BLaER1 treated with 17β-estradiol and CSF1 and Interleukin-3, amounts not matched to agents 10 nM and 100 nM (cell line): ENCODE measurements at regions not wholly inside any gene's neighbourhood (a gene's known extent, or its start where the extent isn't known, plus 50 kb on each side); places are given as distances from the start of the nearest gene placed in this dataset.
"Not testable (repeated sequence)": the region's sequence is repeated elsewhere in the genome, so short reads cannot be mapped to it uniquely, and the experiment has no call there.

Experiments
- H3K27ac ChIP-seq, 11 experiments: shearing (Covaris generic); formaldehyde crosslinking; 2 replicates each; pipeline ENCODE4 v1.8.1; 2022
- H3K27me3 ChIP-seq, 11 experiments: shearing (Covaris generic); formaldehyde crosslinking; 2 replicates each; pipeline ENCODE4 v1.8.1; 2022
- H3K36me3 ChIP-seq, 11 experiments: shearing (Covaris generic); formaldehyde crosslinking; 2 replicates each; pipeline ENCODE4 v1.8.1; 2022
- H3K4me1 ChIP-seq, 10 experiments: shearing (Covaris generic); formaldehyde crosslinking; 2 replicates each; pipeline ENCODE4 v1.8.1; 2022
- H3K4me2 ChIP-seq, 11 experiments: shearing (Covaris generic); formaldehyde crosslinking; 2 replicates each; pipeline ENCODE4 v1.8.1; 2022
- H3K4me3 ChIP-seq, 10 experiments: shearing (Covaris generic); formaldehyde crosslinking; 2 replicates each; pipeline ENCODE4 v1.8.1; 2022
- H3K9ac ChIP-seq, 11 experiments: shearing (Covaris generic); formaldehyde crosslinking; 2 replicates each; pipeline ENCODE4 v1.8.1; 2022
- H3K9me3 ChIP-seq, 11 experiments: shearing (Covaris generic); formaldehyde crosslinking; replicated peaks in 1 of 11; 2 replicates each; pipeline ENCODE4 v1.8.1; 2022
- H4K20me1 ChIP-seq, 11 experiments: shearing (Covaris generic); formaldehyde crosslinking; 2 replicates each; pipeline ENCODE4 v1.8.1; 2022
- Cebpa-rat ChIP-seq, 11 experiments: shearing (Covaris generic); IDR thresholded peaks; 2 replicates each; pipeline ENCODE4 v1.8.1; 2022

GRCh38 chr4:147109800-147110199 is 164.1 kb upstream of the TTC29 start:
- Histone ChIP-seq H3K27ac (no peak overlapping the region), H3K27me3 (no peaks in the 10 kb centered on the region), H3K9ac (no peak overlapping the region), H3K36me3 (no peaks in the 10 kb centered on the region), H3K4me3 (no peak overlapping the region), H3K4me2 (no peak overlapping the region), H4K20me1 (no peaks in the 10 kb centered on the region), H3K9me3 (peaks cover 0 to 4% (median 0%) of the 10 kb centered on the region in 11 experiments; a peak in 5 of 22 replicates), H3K4me1 (peaks cover 0 to 3% (median 0%) of the 10 kb centered on the region in 10 experiments; a peak in 3 of 20 replicates)
- TF ChIP-seq Cebpa-rat (IDR thresholded peaks at IDR 0.05) = no peak

- Histone ChIP-seq H3K4me3 (no peak overlapping the region), H3K9me3 (peaks cover 0 to 9% (median 4%) of the 10 kb centered on the region in 11 experiments; a peak in 7 of 22 replicates), H4K20me1 (no peaks in the 10 kb centered on the region), H3K36me3 (no peaks in the 10 kb centered on the region), H3K4me2 (no peak overlapping the region), H3K27me3 (no peaks in the 10 kb centered on the region), H3K9ac (no peak overlapping the region), H3K4me1 (no peaks in the 10 kb centered on the region), H3K27ac (no peak overlapping the region)
- TF ChIP-seq Cebpa-rat (IDR thresholded peaks at IDR 0.05) = no peak
Measured at GRCh38 chr4:147110473-147111367, 165.1 kb upstream of the TTC29 start.

- not testable (repeated sequence) for H3K4me3 ChIP-seq, H4K20me1 ChIP-seq, H3K4me2 ChIP-seq, H3K27me3 ChIP-seq, H3K9me3 ChIP-seq, H3K36me3 ChIP-seq, H3K9ac ChIP-seq, H3K27ac ChIP-seq, H3K4me1 ChIP-seq
Measured at GRCh38 chr4:147112196-147112595, 166.5 kb upstream of the TTC29 start.

- Histone ChIP-seq H3K27ac (no peak overlapping the region), H4K20me1 (no peaks in the 10 kb centered on the region), H3K4me1 (no peaks in the 10 kb centered on the region), H3K4me3 (no peak overlapping the region), H3K9me3 (peaks cover 0 to 9% (median 4%) of the 10 kb centered on the region in 11 experiments; a peak in 7 of 22 replicates), H3K4me2 (no peak overlapping the region), H3K27me3 (no peaks in the 10 kb centered on the region), H3K36me3 (no peaks in the 10 kb centered on the region), H3K9ac (no peak overlapping the region)
- TF ChIP-seq Cebpa-rat (IDR thresholded peaks at IDR 0.05) = no peak
Measured at GRCh38 chr4:147117431-147117830, 171.8 kb upstream of the TTC29 start.

- no peaks in the 10 kb centered on the region for H3K27me3 ChIP-seq
- no peaks in the 10 kb centered on the region for H4K20me1 ChIP-seq
- H3K4me3 ChIP-seq = no peak overlapping the region
- H3K4me2 ChIP-seq = no peak overlapping the region
- H3K27ac ChIP-seq = no peak overlapping the region
- no peak overlapping the region for H3K9ac ChIP-seq
- H3K36me3 ChIP-seq = no peaks in the 10 kb centered on the region
- no peaks in the 10 kb centered on the region for H3K4me1 ChIP-seq
- H3K9me3 ChIP-seq = peaks cover 0 to 9% (median 4%) of the 10 kb centered on the region in 11 experiments; a peak in 7 of 22 replicates
- TF ChIP-seq Cebpa-rat (IDR thresholded peaks at IDR 0.05) = no peak
Measured at GRCh38 chr4:147118528-147118927, 172.9 kb upstream of the TTC29 start.

- no peaks in the 10 kb centered on the region for H3K36me3 ChIP-seq
- peaks cover 0 to 5% (median 0%) of the 10 kb centered on the region in 11 experiments; a peak in 1 of 22 replicates for H3K9me3 ChIP-seq
- H3K27ac ChIP-seq = no peak overlapping the region
- H3K27me3 ChIP-seq = no peaks in the 10 kb centered on the region
- no peaks in the 10 kb centered on the region for H4K20me1 ChIP-seq
- no peak overlapping the region for H3K9ac ChIP-seq
- no peak overlapping the region for H3K4me2 ChIP-seq
- H3K4me1 ChIP-seq = no peaks in the 10 kb centered on the region
- TF ChIP-seq Cebpa-rat (IDR thresholded peaks at IDR 0.05) = no peak
- no peak overlapping the region for H3K4me3 ChIP-seq
Measured at GRCh38 chr4:147122685-147123084, 177.0 kb upstream of the TTC29 start.

- Histone ChIP-seq H3K9ac (no peak overlapping the region), H3K4me1 (no peaks in the 10 kb centered on the region), H3K4me3 (no peak overlapping the region), H3K27ac (no peak overlapping the region), H3K4me2 (no peak overlapping the region), H4K20me1 (no peaks in the 10 kb centered on the region), H3K27me3 (no peaks in the 10 kb centered on the region), H3K9me3 (peaks cover 0 to 8% (median 0%) of the 10 kb centered on the region in 11 experiments; a peak in 1 of 22 replicates), H3K36me3 (no peaks in the 10 kb centered on the region)
- no peak for TF ChIP-seq Cebpa-rat (IDR thresholded peaks at IDR 0.05)
Measured at GRCh38 chr4:147123146-147123545, 177.5 kb upstream of the TTC29 start.

GRCh38 chr4:147128787-147129186 is 183.1 kb upstream of the TTC29 start:
- H3K9ac ChIP-seq = no peak overlapping the region
- H3K9me3 ChIP-seq = peaks cover 0 to 8% (median 0%) of the 10 kb centered on the region in 11 experiments; a peak in 1 of 22 replicates
- H3K4me3 ChIP-seq = no peak overlapping the region
- H3K4me1 ChIP-seq = no peaks in the 10 kb centered on the region
- no peak overlapping the region for H3K27ac ChIP-seq
- no peaks in the 10 kb centered on the region for H3K27me3 ChIP-seq
- H4K20me1 ChIP-seq = no peaks in the 10 kb centered on the region
- no peak for TF ChIP-seq Cebpa-rat (IDR thresholded peaks at IDR 0.05)
- H3K4me2 ChIP-seq = no peak overlapping the region
- no peaks in the 10 kb centered on the region for H3K36me3 ChIP-seq

GRCh38 chr4:147129687-147130086 is 184.0 kb upstream of the TTC29 start:
- Histone ChIP-seq H3K9me3 (peaks cover 0 to 8% (median 0%) of the 10 kb centered on the region in 11 experiments; a peak in 1 of 22 replicates), H3K27ac (no peak overlapping the region), H3K36me3 (no peaks in the 10 kb centered on the region), H3K4me2 (no peak overlapping the region), H3K4me3 (no peak overlapping the region), H3K27me3 (no peaks in the 10 kb centered on the region), H4K20me1 (no peaks in the 10 kb centered on the region), H3K4me1 (no peaks in the 10 kb centered on the region), H3K9ac (no peak overlapping the region)
- TF ChIP-seq Cebpa-rat (IDR thresholded peaks at IDR 0.05) = no peak
